GM18907 (cell line): ENCODE measurements at regions not wholly inside any gene's neighbourhood (a gene's known extent, or its start where the extent isn't known, plus 50 kb on each side); places are given as distances from the start of the nearest gene placed in this dataset.
"Not testable (repeated sequence)": the region's sequence is repeated elsewhere in the genome, so short reads cannot be mapped to it uniquely, and the experiment has no call there.

Experiments used
- ATAC-seq: cut with Tn5 transposase; IDR thresholded peaks from one replicate; pipeline ENCODE4 v1.9.1; 2021; ENCODE audit warnings: mild to moderate bottlenecking, moderate library complexity; ENCODE audit not compliant: unreplicated experiment

DNA sequence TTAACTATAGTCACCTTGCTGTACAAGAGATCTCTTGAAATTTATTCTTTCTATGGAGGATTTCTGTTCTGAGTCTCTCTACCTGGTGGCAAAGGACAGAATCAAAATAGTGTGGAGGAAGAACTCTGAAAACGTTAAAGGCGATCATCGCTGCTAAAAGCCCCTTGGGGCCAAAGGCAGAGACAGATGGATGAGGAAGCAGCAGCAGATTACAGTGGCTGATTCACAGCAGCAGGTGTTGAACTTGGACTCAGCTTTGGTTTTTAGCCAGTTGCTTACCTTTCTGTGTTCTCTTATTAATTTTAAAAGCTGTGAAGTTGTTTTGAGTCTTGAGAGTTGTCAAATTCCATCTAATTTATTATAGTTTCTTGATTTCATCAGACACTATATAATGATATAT, 956.1 kb upstream of the GOT2 start:
- no peak for ATAC-seq

DNA sequence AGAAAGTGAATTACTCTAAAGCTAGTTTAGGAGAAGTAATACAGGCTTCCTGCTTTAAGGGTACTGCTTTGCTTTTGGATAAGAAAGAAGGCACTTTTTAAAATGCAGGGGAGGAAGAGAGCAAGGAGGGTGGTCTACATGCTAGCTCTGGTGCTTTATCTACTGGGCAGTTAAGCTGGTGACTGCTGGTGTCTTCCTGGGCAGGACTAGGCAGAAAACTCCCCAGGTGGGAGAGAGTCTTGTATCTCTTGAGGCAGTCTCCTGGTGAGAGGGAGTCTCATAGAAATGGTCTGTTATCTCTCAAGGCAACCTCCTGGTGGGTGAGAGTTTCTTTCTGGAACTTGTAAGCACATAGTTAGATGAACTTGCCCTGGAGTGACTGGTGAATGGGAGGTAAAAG, 953.9 kb upstream of the GOT2 start:
- ATAC-seq: no peak

DNA sequence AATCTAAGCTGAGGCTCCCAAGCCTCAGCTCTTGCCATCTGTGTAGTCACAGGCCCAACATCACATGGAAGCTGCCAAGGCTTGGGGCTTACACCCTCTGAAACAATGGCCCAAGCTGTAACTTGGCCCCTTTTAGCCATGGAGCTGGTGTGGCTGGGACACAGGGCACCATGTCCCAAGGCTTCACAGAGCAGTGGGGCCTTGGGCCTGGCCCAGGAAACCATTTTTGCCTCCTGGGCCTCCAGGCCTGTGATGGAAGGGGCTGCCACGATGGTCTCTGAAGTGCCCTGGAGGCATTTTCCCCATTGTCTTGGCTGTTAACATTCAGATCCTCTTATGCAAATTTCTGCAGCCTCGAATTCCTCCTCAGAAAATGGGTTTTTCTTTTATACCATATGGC, 952.3 kb upstream of the GOT2 start:
- ATAC-seq: no peak

DNA sequence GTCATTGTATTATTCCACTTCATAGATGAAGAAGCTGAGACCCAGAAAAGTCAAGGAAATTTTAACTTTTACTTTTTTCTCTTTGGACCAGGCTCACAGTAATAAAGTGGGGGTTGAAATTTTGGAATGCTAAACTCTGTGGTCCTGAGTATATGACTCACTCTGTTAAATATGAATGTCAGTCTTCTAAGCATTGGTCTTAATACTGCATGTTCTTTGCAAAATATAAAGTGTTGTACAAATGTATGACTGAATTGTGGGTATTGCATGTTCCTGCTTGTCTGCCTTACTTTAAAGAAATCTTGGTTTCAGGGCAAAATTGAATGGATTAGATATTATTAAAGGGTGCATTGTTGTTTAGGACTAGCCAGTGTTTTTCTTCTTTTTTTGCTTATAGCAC, 950.8 kb upstream of the GOT2 start:
- no peak for ATAC-seq

DNA sequence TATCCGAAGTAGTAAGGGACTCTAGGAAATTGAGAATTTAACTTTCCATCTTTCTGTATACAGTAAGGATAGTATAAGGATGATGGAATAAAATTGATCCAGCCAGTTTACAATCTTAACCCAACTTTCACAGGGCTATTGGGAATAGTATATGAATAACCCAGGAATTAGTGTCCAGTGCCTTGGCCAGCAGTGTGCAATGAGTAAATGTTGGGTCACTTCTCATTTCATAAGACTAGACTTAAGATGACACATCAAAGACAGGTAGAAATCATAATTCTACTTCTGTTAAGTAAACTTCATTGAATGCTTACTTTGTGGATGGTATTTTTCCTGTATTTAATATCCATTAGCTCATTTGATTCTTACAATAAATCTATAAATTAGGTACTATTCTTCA, 949.6 kb upstream of the GOT2 start:
- ATAC-seq: no peak

DNA sequence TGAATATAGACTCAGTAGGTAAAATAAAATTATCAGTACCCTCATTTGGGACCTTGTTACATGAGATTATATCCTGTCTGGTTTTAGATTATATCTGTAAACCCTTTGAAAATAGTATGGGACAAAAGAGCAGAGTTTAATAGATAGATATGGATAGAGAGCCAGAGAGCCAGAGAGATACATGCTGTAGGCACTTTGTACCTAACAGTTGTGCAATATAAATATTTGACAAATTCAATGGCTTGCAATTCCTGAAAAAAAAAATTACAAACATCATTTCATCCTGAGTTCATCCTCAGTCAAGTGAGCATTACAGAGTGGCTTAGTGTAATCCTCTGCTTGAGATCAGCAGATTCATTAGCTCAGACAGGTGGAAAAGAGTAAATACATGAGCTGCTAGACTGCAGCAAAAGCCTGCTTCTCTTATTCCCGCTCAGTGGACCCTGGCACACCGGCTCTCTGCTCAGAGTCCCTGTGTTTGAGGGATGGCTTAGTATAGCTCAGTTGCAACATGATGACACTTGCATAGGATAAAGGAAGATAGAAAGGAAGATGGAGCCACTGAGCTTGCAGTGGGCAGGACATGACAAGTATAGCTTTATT, 931.6 kb upstream of the GOT2 start:
- no peak for ATAC-seq

DNA sequence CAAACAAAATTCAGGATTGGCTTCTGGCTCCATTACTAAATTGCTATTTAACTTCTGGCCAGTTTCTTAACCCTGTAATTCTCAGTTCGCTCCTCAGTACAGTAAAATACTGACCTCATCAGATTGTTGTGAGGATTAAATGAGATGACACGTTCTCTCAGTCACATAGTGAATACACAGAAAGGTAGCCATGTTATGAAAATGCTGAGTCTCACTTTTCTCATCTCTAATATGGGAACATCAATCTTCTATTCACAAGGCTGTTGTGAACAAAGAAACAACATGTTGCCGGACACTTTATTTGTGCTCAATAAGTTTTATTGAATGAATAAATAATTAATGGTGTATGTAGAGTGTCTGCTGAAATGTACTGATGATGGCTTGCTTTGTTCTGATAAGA, 924.5 kb upstream of the GOT2 start:
- no peak for ATAC-seq

DNA sequence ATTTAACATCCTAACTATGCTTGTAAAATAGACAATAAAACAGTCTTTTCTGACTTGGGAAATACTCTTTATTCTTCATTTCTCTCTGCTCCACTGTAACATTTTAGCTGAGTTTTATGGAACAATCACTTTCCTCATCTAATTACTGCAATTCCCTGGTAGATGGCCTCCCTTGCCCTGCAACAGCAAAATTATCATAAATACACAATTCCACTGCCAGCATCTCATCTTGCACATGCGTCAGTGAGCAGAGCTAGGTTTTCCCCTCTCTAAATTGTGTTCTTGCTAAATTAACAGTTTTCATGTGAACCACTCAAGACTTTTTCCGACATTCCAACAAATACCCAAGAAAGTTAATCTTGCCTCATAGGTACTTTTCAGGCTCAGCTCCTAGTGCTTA, 920.9 kb upstream of the GOT2 start:
- no peak for ATAC-seq

DNA sequence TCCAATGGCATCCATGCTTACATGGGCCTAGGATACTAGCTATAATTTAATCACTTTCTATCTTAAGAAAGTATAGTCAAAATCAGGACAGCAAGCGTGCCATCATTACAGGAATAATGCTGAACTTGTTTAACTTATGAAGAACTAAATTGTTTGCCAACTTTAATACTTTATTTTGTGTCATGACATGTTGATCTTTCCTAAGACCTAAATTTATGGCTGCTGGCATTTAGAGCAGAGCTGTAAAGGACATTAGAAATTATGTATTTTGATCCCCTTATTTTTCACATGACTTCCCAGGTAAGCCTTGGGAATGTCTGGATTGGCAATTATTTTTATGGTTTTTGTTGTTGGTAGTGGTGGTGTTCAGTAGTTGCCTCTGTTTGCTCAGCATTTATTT, 920.3 kb upstream of the GOT2 start:
- ATAC-seq: no peak

DNA sequence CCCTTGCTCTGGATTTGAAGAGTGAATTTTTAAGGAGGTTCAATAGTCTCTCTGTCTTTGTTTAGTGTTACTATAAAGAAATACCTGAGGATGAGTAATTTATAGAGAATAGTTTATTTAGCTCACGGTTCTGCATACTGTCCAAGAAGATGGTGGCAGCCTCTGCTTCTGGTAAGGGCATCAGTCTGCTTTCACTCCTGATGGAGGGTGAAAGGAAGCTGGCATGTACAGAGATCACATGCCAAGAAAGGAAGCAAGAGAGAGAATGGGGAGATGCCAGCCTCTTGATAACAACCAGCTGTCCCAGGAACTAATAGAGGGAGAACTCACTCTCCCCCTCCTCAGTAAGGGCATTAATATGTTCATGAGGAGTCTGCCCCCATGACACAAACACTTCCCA, 917.5 kb upstream of the GOT2 start:
- ATAC-seq: no peak

DNA sequence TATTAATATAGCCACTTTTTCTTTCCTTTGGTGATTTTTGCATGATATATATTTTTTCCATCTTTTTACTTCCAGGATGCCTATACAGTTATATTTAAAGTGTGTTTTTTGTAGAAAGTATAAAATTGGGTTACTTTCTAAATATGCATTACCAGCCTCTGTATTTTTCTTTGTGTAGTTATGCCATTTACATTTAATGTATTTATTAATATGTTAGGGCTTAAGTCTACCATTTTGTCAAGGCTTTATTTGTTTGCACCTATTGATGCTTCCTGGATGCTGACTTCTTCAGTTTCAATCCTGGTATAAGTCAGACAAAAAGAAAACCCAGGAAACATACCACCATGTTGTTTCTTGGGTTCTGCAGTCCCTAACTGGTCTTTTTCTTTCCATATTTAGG, 911.1 kb upstream of the GOT2 start:
- ATAC-seq: no peak

DNA sequence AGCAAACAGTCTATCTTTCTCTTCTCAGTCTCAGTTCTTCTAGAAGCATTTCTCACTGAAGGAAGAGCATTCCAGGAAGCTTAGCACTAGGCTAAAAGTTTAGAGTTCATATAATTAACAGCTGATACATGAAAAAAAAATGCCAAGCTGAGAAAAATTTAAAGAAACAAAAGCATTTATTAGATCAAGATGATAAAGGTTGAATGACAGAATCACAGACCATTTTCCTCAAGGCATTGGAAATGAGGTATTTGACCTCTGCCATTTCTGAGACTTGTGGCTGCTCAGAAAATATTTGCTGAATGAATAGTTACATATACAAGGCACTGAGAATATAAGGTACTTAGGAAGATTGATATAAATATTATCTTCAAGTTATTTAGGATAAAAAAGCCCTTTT, 901.6 kb upstream of the GOT2 start:
- no peak for ATAC-seq

DNA sequence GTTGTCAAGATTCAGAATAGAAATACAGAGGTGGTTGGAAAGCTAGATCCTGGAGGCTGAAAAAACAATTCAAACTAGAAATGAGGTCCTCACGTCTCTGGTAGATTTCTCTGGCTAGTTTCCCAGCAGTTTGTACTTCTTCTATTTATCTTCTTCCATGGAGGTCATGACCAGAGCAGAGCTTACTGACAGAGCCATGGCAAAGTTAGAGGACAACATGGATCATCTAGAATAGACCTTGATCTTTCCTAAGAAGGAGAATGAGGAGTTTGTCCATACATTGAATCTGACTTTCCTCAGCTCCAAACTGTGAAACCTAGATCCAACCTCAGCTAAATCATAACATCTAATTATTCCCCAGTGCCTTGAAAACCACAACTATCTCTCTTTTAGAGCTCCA, 900.8 kb upstream of the GOT2 start:
- no peak for ATAC-seq

DNA sequence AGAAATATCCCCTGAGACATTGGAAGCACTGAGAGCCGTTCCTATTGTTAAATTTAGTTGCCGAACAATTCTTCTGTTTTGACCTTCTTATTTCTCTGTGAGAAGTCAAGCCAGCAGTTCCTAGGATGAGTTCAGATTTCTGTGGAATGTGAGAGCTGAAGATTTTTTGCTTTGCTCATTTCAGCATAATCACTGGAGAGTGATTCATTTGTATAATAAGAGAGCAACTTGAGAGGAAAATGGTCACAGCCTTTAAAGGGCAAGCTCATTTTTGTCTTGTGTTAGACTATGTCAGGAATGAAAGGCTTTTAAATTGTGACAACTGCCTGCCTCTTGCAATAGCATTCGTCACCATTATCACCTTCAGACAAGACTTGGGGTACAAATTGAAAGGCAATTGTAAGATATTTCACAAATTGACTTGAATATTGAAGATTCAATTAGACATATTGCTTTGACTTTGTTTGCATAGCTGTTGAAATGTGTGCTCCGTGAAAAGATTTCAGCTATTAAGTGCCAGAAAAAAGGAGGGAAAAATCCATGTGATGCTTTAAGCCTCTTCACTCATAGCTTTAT, 900.0 kb upstream of the GOT2 start:
- ATAC-seq: no peak

DNA sequence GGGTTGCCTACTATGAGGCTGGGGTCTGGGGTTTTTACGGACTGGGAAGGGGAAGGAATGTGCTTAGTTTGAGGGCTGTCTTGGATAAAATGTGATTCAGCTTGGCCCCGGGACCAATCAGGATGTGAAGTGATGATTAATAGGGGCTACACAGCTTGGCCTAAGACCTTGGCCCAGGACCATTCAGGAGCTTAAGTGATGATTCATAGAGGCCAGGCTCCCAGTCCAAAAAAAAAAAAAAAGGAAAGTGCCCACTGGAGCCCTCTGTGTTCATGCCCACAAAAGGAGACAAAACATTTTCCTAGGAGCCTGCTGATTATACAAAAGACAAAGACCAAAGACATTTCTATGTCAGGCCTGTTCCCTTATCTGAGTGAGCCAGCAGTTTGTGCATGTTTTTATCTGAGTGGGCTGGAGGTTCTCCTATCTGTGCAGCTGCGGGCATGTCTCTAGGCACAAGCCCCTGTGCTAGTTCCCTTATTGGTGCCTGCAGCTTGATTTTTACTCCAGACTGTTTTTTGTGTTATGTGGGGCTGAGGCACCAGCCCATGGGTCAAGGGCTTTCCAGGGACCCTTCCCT, 898.2 kb upstream of the GOT2 start:
- ATAC-seq: no peak

DNA sequence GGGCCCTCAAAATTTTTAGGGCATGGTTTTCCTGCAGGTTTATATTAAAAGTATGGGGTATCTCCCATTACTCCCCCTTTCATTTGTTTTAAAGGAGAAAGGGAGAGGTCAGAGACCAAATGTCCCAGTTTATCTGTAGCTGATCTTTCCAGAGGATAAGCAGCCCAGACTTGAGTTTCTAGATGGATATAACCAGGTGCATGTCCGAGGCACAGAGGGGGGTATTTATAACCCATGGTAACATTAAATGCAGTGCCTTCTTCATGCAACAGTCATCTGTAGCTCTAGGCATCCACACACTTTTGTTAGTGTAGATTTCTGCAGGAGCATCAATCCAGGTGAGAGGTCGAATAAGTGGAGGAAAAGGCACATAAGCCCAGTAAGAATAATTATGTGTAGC, 890.3 kb upstream of the GOT2 start:
- ATAC-seq: not testable (repeated sequence)

DNA sequence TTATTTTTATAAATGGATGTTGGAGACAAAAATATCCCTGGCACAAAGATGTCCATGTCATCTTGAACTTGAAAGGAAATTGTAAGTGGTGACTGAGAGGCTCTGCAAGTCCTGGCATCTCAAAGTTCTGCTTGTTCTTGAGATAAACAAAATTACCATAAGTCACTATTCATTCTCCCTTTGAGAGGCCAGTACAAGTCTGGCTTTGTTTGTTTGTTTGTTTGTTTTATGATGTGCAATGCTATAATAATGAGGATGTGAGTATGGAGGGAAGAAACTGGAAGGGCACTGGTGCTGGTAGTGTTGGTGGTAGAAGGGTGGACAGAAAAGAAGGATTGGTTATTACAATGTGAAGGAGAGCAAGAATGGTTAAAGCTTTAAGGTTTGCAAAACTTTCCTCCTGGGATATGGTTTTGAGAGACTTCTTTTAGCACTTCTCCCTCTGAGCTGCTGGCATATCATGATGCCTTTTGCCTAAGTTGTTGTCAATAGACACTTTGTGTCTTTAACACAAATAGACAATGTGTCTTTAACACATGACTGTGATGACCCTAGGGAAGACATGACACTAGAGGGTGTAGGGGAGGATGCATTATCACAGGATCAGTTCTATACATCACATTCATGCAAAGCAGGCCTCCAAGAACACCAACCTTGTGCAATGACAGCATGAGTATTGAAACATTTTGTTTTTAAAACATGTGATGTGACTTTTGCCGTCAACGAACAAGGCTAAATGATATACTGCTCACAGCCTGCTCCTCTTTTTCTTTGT, 880.5 kb upstream of the GOT2 start:
- ATAC-seq: no peak

DNA sequence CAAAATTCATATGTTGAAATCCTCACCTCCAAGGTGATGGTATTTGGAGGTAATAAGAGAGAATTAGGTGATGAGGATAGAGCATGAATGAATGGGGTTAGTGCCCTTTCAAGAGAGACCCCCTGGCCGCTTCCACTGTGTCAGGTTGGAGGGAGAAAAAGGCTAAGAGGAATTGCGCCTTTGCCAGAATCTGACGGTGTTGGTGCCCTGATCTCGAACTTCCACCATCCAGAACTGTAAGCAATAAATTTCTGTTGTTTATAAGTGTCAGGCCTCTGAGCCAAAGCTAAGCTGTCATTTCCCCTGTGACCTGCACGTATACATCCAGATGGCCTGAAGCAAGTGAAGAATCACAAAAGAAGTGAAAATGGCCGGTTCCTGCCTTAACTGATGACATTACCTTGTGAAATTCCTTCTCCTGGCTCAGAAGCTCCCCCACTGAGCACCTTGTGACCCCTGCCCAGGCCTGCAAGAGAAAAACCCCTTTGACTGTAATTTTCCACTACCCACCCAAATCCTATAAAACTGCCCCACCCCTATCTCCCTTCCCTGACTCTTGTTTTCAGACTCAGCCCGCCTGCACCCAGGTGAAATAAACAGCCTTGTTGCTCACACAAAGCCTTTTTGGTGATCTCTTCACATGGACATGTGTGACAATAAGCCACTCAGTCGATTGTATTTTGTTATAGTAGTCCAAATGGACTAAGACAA, 878.9 kb upstream of the GOT2 start:
- ATAC-seq: not testable (repeated sequence)

DNA sequence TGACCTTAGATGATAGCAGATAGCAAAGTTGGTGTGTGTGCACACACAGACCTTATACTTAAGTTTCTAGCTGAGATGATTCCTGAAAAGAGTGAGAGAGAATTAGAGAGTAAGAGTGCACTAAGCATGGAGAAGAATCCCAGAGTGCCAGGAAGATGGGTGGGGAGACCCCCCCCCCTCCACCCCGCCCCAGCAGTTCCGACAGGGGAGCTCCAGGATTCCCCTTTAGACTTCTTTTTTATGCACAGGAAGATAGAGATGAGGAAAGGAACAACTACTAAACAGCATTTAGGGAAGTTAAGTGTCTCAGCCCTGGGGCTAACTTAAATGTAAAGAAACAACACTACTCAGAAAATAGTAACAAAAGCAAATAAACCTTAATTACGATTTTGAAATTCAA, 878.0 kb upstream of the GOT2 start:
- no peak for ATAC-seq

DNA sequence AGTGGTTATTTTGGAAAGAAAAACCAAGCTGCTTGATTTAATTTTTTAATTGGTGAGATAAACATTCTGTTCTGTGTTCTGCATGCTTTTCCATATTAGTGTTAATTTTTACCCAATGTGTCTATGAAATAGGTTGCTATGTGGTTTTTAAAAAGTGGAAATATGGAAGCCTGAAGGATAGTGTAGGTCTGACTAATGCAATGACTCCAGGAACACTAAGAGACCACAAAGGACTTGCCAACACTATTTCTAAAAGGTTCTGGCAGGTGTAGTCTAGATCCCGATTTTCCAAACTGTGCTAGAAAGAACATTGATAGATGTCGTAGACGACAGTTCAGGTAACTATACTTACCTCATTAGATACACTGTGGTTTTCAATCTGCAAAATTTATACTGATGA, 877.4 kb upstream of the GOT2 start:
- no peak for ATAC-seq

DNA sequence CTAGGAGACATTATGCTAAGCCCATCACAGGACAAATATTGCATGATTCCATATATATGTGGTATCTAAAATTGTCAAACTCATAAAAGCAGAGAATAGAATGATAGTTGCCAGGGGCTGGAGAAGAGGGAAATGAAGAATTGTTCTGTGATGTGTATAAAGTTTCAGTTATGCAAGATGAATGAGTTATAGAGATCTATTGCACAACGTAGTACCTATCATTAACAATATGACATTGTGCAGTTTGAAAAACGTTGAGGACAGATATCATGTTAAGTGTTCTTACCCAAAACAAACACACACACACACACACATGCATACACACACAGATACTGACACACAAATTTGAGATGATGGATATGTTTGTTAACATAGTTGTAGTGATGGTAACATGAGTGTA, 871.6 kb upstream of the GOT2 start:
- no peak for ATAC-seq

DNA sequence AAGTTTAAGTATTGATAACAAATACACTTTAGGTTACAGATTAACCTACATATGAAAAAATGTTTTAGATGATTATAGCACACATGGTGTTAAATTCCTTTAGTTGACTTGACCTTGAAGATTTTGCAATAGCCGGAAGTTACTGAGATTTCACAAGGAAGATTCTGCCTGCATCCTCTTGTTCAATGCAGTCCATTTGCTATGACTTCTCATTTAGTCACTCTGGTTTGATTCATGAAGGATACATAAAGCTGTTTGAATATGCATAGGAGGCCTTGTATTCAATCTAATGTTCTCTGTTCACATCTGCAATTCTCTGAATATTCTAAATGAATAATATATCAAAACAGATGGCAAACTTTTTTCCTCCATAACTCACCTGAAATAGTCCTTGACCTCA, 870.2 kb upstream of the GOT2 start:
- no peak for ATAC-seq
